ENCODE measurements at regions not wholly inside any gene's neighbourhood (a gene's known extent, or its start where the extent isn't known, plus 50 kb on each side); places are given as distances from the start of the nearest gene placed in this dataset.
A peak's percentile ranks its signal among the peaks of the same experiment; 100 is the strongest.

DNA sequence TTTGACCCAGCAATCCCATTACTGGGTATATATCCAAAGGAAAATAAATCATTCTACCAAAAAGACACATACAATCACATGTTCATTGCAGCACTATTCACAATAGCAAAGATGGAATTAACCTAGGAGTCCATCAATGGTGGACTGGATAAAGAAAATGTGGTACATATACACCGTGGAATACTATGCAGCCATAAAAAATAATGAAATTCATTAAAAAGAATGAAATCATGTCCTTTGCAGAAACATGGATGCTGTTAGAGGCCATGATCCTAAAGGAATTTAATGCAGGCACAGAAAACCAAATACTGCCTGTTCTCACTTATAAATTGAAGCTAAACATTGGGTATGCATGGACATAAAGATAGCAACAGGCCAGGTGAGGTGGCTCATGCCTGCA is 61.9 kb upstream of the BMP6 start:
- no peak for DNase-seq (ENCODE audit: low read depth)
- TF ChIP-seq CTCF (IDR thresholded peaks at IDR 0.05; ENCODE audit: control insufficient read depth, insufficient read depth, low read depth, low read length, missing control alignments): no peak
- H3K4me3 ChIP-seq (ENCODE audit: control insufficient read depth, low read depth, low read length): no peak overlapping the region

- no peak overlapping the region for H3K4me3 ChIP-seq (ENCODE audit: control insufficient read depth, low read depth, low read length)
- DNase-seq (ENCODE audit: low read depth): no peak
- TF ChIP-seq CTCF (IDR thresholded peaks at IDR 0.05; ENCODE audit: control insufficient read depth, insufficient read depth, low read depth, low read length, missing control alignments): no peak
Measured at GRCh38 chr6:7668936-7669335, 57.0 kb upstream of the BMP6 start.

GRCh38 chr6:7669742-7670141 is 56.2 kb upstream of the BMP6 start:
- DNase-seq (ENCODE audit: low read depth): no peak
- no peak overlapping the region for H3K4me3 ChIP-seq (ENCODE audit: control insufficient read depth, low read depth, low read length)
- TF ChIP-seq CTCF (IDR thresholded peaks at IDR 0.05; ENCODE audit: control insufficient read depth, insufficient read depth, low read depth, low read length, missing control alignments): no peak

DNA sequence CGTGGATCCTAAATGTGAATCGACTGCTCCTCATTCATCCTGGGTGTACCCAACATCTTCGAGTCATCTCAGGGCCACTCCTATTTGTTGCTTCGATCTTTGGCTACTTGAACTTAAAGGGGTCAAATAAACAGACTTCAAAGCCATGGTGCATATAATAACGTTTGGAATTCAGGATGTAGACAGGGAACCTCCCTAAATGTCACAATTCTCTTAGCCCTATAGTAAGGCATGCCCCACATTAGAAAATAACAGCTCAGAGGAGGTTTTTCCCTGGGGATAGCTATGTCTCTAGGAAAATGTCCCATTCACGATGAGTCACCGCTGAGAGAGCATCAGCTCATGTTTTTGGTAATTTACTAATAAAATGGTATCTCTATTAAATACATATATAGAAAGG is 54.8 kb upstream of the BMP6 start:
- DNase-seq (ENCODE audit: low read depth): peak; percentile 18
- H3K4me3 ChIP-seq (ENCODE audit: control insufficient read depth, low read depth, low read length): no peak overlapping the region
- no peak for TF ChIP-seq CTCF (IDR thresholded peaks at IDR 0.05; ENCODE audit: control insufficient read depth, insufficient read depth, low read depth, low read length, missing control alignments)

- no peak for TF ChIP-seq CTCF (IDR thresholded peaks at IDR 0.05; ENCODE audit: control insufficient read depth, insufficient read depth, low read depth, low read length, missing control alignments)
- DNase-seq (ENCODE audit: low read depth): peak; percentile 48
Measured at GRCh38 chr6:7671581-7671980, 54.3 kb upstream of the BMP6 start.

DNA sequence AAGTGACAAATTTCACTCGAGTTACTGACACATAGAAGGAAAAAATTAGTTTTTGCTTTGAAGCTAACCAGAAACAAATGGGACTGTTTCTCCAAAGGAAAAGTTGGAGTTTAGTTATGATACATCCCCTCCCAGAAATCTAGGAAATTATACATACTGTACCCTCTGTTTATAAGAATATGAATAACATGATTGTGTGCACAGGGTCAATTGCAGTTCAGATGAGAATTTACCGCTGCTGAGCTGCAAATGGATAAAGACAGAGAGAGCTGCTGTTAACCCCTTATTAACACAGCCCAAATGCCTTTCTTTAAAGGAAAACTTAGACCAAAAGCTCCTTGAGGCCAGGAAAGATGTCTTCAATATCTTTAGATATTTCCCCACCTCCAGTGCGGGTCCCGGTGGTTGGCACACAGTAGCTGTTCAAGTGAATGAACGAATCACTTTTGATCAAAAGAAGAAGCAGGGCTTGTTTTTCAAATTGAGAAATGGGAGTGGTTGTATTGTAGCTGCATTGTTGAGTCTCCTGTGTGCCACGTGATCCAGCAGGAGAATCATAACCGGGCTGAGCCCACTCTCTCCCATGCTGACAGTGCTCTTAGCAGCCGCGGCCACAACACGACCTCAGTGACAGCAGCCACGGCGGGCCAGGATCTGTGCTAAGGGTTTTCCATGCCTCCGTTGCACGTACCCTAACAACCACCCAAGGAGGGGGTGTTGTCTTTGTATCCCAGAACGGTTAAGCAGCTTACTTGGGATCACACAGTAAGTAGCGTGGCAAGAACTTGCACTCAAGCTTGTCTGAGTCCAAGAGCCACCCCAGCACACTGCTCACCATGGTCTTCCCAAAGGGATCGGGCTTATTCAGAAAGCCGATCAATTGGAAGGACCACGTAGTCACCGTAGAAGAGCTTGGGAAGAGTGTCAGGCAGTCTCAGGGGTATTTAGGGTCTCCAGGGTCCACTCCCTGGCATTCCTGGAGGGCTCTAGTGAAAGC is 53.5 kb upstream of the BMP6 start:
- peak overlapping the region; percentile 40 for H3K4me3 ChIP-seq (ENCODE audit: control insufficient read depth, low read depth, low read length)
- no peak for TF ChIP-seq CTCF (IDR thresholded peaks at IDR 0.05; ENCODE audit: control insufficient read depth, insufficient read depth, low read depth, low read length, missing control alignments)
- no peak for DNase-seq (ENCODE audit: low read depth)

More at GRCh38 chr6:7671581-7671980, 54.3 kb upstream of the BMP6 start:
- no peak overlapping the region for H3K4me3 ChIP-seq (ENCODE audit: control insufficient read depth, low read depth, low read length)
